ENCODE measurements at regions not wholly inside any gene's neighbourhood (a gene's known extent, or its start where the extent isn't known, plus 50 kb on each side); places are given as distances from the start of the nearest gene placed in this dataset.

DNA sequence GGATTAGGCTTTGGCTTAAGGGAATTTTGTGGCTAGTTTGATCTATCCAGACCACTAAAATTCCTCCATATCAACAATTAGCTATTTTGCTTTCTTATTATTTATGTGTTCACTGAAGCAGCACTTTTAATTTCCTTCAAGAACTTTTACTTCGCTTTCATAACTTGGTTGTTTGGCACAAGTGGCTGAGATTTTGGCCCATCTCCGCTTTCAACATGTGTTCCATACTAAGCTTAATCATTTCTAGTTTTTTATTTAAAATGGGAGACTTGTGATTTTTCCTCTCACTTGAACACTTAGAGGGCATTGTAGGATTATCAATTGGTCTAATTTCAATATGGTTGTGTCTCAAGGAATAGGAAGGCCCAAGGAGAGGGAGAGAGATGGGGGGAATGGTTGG, 102.4 kb upstream of the HSF2 start:
- TF ChIP-seq POLR2AphosphoS5 (IDR thresholded peaks at IDR 0.05; ENCODE audit: low read depth, low read length) (no peak), TAF1 (IDR thresholded peaks at IDR 0.05; ENCODE audit: borderline replicate concordance, low read depth, low read length) (no peak), POLR2A (IDR thresholded peaks at IDR 0.05; ENCODE audit: low read depth, low read length) (no peak)
- FAIRE-seq (no peak), DNase-seq (ENCODE audit: insufficient read length) (no peak)

- FAIRE-seq, result no peak
- TF ChIP-seq POLR2A (IDR thresholded peaks at IDR 0.05; ENCODE audit: low read depth, low read length), result no peak
- TF ChIP-seq TAF1 (IDR thresholded peaks at IDR 0.05; ENCODE audit: borderline replicate concordance, low read depth, low read length), result no peak
- no peak for TF ChIP-seq POLR2AphosphoS5 (IDR thresholded peaks at IDR 0.05; ENCODE audit: low read depth, low read length)
- no peak for DNase-seq (ENCODE audit: insufficient read length)
Measured at GRCh38 chr6:122302067-122302466, 97.4 kb upstream of the HSF2 start.

GRCh38 chr6:122307577-122307976, 91.9 kb upstream of the HSF2 start:
- DNase-seq (ENCODE audit: insufficient read length) (no peak), FAIRE-seq (no peak)
- TF ChIP-seq TAF1 (IDR thresholded peaks at IDR 0.05; ENCODE audit: borderline replicate concordance, low read depth, low read length) (no peak), POLR2A (IDR thresholded peaks at IDR 0.05; ENCODE audit: low read depth, low read length) (no peak), POLR2AphosphoS5 (IDR thresholded peaks at IDR 0.05; ENCODE audit: low read depth, low read length) (no peak)

GRCh38 chr6:122308074-122308473, 91.4 kb upstream of the HSF2 start:
- DNase-seq (ENCODE audit: insufficient read length) (no peak), FAIRE-seq (no peak)
- TF ChIP-seq POLR2A (IDR thresholded peaks at IDR 0.05; ENCODE audit: low read depth, low read length), result no peak
- TF ChIP-seq TAF1 (IDR thresholded peaks at IDR 0.05; ENCODE audit: borderline replicate concordance, low read depth, low read length), result no peak
- no peak for TF ChIP-seq POLR2AphosphoS5 (IDR thresholded peaks at IDR 0.05; ENCODE audit: low read depth, low read length)

DNA sequence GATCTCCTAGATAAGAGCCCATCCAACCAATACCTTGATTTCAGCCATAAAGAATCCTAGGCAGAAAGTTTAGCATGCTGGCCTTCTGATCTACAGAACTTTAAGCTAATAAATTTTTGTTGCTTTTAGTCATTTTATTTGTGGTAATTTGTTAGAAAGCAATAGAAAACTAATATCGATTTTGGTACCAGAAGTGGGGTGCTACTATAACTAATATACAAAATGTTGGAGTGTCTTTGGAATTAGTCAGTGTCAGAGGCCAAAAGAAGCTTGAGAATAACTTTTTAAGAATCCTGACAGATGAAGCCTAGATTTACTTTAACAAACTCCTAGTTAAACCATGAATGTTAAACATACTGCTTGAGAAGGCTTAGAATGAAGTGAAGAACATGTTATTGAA, 83.6 kb upstream of the HSF2 start:
- no peak for DNase-seq (ENCODE audit: insufficient read length)
- FAIRE-seq, result no peak
- TF ChIP-seq POLR2A (IDR thresholded peaks at IDR 0.05; ENCODE audit: low read depth, low read length) (no peak), TAF1 (IDR thresholded peaks at IDR 0.05; ENCODE audit: borderline replicate concordance, low read depth, low read length) (no peak), POLR2AphosphoS5 (IDR thresholded peaks at IDR 0.05; ENCODE audit: low read depth, low read length) (no peak)

GRCh38 chr6:122322824-122323223, 76.6 kb upstream of the HSF2 start:
- DNase-seq (ENCODE audit: insufficient read length) (no peak), FAIRE-seq (no peak)
- TF ChIP-seq TAF1 (IDR thresholded peaks at IDR 0.05; ENCODE audit: borderline replicate concordance, low read depth, low read length) (no peak), POLR2AphosphoS5 (IDR thresholded peaks at IDR 0.05; ENCODE audit: low read depth, low read length) (no peak), POLR2A (IDR thresholded peaks at IDR 0.05; ENCODE audit: low read depth, low read length) (no peak)

DNA sequence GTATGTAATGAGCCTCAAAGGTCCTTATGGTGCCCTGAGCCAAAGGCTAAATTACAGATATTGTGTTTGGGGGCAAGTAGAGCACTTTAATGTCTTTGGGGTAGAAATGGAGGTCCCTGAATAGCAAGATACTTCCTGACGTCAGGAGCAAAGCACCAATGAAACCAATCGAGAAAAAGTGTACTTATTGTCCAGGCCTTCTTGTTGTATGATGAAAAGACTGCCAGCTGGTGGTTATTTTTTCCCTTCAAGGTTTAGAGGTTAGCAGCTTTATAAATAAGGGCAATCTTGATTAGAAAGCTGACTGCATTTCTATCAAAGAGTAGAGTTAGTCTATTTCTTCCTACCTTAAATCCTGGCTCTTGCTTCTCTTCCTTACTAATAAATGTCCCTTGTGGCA, 76.1 kb upstream of the HSF2 start:
- TF ChIP-seq POLR2A (IDR thresholded peaks at IDR 0.05; ENCODE audit: low read depth, low read length) (no peak), TAF1 (IDR thresholded peaks at IDR 0.05; ENCODE audit: borderline replicate concordance, low read depth, low read length) (no peak), POLR2AphosphoS5 (IDR thresholded peaks at IDR 0.05; ENCODE audit: low read depth, low read length) (no peak)
- FAIRE-seq, result no peak
- no peak for DNase-seq (ENCODE audit: insufficient read length)

- no peak for DNase-seq (ENCODE audit: insufficient read length)
- no peak for FAIRE-seq
- TF ChIP-seq POLR2AphosphoS5 (IDR thresholded peaks at IDR 0.05; ENCODE audit: low read depth, low read length) (no peak), TAF1 (IDR thresholded peaks at IDR 0.05; ENCODE audit: borderline replicate concordance, low read depth, low read length) (no peak), POLR2A (IDR thresholded peaks at IDR 0.05; ENCODE audit: low read depth, low read length) (no peak)
Measured at GRCh38 chr6:122330315-122330714, 69.1 kb upstream of the HSF2 start.

DNA sequence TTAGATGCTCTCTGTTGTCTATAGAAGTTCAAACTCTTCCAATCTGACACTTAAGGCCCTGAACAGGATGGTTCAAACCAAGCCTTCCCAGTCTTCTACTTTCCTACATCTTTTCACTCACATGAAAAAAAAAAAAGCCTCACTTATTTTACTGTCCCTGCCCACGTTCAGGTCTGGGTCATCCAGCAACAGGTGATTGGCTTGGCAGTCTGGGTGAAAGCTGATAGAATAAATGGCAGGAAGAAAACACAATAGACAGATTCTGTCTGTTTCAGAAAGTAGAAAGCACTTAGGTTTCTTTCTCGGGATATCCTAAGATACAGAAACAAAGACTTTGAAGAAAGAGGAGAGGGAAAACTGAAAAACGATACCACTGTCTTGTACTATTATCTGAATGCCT, 61.8 kb upstream of the HSF2 start:
- DNase-seq (ENCODE audit: insufficient read length) (no peak), FAIRE-seq (no peak)
- TF ChIP-seq TAF1 (IDR thresholded peaks at IDR 0.05; ENCODE audit: borderline replicate concordance, low read depth, low read length), result no peak
- no peak for TF ChIP-seq POLR2AphosphoS5 (IDR thresholded peaks at IDR 0.05; ENCODE audit: low read depth, low read length)
- no peak for TF ChIP-seq POLR2A (IDR thresholded peaks at IDR 0.05; ENCODE audit: low read depth, low read length)

GRCh38 chr6:122339661-122340060, 59.8 kb upstream of the HSF2 start:
- TF ChIP-seq TAF1 (IDR thresholded peaks at IDR 0.05; ENCODE audit: borderline replicate concordance, low read depth, low read length), result no peak
- TF ChIP-seq POLR2AphosphoS5 (IDR thresholded peaks at IDR 0.05; ENCODE audit: low read depth, low read length), result no peak
- no peak for TF ChIP-seq POLR2A (IDR thresholded peaks at IDR 0.05; ENCODE audit: low read depth, low read length)
- FAIRE-seq (no peak), DNase-seq (ENCODE audit: insufficient read length) (no peak)

GRCh38 chr6:122347280-122347679, 52.2 kb upstream of the HSF2 start:
- FAIRE-seq, result no peak
- TF ChIP-seq TAF1 (IDR thresholded peaks at IDR 0.05; ENCODE audit: borderline replicate concordance, low read depth, low read length) (no peak), POLR2AphosphoS5 (IDR thresholded peaks at IDR 0.05; ENCODE audit: low read depth, low read length) (no peak)
- DNase-seq (ENCODE audit: insufficient read length), result no peak

GRCh38 chr6:122347751-122348150, 51.7 kb upstream of the HSF2 start:
- DNase-seq (ENCODE audit: insufficient read length), result no peak
- FAIRE-seq, result no peak
- TF ChIP-seq TAF1 (IDR thresholded peaks at IDR 0.05; ENCODE audit: borderline replicate concordance, low read depth, low read length) (no peak), POLR2AphosphoS5 (IDR thresholded peaks at IDR 0.05; ENCODE audit: low read depth, low read length) (no peak)
